GF-D8 (cell line): ENCODE measurements at regions not wholly inside any gene's neighbourhood (a gene's known extent, or its start where the extent isn't known, plus 50 kb on each side); places are given as distances from the start of the nearest gene placed in this dataset.

ENCODE experiments used
- DNase-seq: peaks from one replicate; lab custom pipeline; 2025; lab: John Stamatoyannopoulos, UW

DNA sequence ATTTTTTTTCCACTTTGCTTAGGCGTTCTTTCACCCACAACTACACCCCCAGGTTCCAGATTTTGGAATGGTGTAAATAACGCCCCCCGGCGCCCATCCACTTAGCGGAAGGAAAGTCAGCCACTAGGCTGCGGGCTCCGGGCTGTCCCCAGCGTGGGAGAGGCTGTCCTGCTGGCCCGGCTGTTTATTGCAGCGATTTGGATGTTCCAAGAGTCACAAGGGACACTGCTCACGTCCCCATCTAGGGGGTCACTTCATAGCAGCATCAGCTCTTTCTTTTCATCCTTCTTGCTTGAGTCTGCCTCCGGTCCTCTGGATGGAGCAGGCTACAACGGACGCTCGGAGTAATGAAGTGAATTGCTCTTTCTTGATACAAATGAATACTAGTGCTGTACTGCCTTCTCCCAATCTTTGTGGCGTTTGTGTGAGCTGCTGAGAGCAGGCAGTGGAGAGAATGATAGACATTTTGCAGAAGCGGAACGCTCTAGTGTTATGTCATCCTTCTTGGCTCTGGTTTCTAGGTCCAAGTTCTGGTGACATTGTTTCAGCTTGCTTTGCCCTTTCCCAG lies 50.7 kb upstream of the PAIP2B start:
- peak; percentile 50 for DNase-seq

DNA sequence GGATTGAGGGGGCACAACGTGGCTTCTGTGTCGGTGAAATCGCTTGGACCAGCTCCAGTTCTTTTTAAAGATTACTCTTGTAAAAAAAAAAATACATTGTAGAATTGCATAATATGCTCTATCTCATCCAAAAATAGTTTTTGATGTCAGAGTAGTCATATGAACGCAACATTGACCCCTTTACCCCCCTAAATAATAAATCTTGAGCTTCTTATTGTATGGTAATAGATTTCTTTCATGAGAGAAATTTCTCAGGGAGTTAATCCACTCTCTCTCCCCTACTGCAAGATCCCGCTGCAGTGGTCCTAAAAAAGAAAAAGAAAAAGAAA lies 50.2 kb upstream of the PAIP2B start:
- no peak for DNase-seq

DNA sequence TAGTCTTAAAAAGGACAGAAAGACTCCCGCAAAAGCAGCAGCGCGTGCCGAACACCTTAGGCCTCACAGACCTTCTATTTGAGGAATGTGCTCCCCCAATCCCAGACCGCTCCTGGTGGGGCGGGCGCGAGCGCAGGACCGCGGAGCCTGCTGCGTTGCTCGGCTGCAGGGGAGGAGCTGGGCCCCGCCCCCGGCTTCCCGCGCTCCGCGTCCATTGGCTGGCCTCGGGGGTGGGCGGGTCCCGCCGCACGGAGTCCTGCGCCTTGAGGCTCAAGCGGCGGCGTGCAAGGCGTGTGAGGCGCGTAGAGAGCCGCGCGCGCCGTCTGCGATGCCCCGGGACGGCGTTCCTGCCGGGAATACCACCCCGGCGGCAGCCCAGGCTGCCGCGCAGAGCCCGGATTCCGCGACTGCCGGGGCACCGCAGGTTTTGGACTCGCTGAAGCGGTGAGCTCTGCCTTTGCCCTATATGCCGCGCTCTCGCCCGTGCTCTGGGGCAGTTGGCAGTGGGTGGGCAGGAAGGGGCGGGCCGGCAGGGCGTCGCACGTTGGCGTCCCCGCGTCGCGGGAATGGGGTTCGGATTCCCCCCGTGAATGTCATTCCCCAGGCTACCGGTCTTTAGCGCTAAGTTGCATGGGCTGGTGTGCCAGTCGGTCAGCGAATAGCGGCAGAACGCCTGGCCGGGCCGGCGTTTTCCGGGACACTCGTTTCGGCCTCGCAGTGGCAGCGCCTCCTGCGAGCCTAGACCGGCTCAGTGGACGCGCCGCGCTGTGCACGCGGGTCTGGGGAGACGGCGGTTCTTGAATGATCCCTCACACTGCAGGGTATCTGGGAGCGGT lies 49.6 kb upstream of the PAIP2B start:
- peak; percentile 67 for DNase-seq
